Common myeloid progenitor, CD34-positive (primary cell): ENCODE measurements at regions not wholly inside any gene's neighbourhood (a gene's known extent, or its start where the extent isn't known, plus 50 kb on each side); places are given as distances from the start of the nearest gene placed in this dataset.

Experiments
- CTCF ChIA-PET: fragments of 350-600 bp; sonication (Branson Sonifier 250); formaldehyde crosslinking; loops from one replicate; lab custom pipeline; 2021; ENCODE audit warnings: antibody characterized with exemption; lab: Charles Lee
- POLR2A ChIA-PET: fragments of 350-600 bp; sonication (Branson Sonifier 250); formaldehyde crosslinking; loops from one replicate; lab custom pipeline; 2021; ENCODE audit warnings: antibody characterized with exemption; lab: Charles Lee
- DNase-seq, 3 donors: peaks; one replicate each; pipeline versions ENCODE4 v3.0.0 to v3.0.0-alpha.2; 2013
- H3K27ac ChIP-seq, 2 experiments: 1 replicate in 1 of 2; 2 replicates in 1 of 2; pipeline ENCODE4 v1.7.0; 2013; ENCODE audit warnings: inconsistent platforms in 2 of 2, low read length in 2 of 2, mild to moderate bottlenecking in 2 of 2, low read depth in 1 of 2, moderate library complexity in 1 of 2; ENCODE audit not compliant: severe bottlenecking in 2 of 2, insufficient read depth in 1 of 2, poor library complexity in 1 of 2
- H3K27me3 ChIP-seq, 5 experiments: replicated peaks in 2 of 5; 1 replicate in 3 of 5; 2 replicates in 2 of 5; pipeline versions ENCODE4 v1.6.1 to v1.7.0; 2013; ENCODE audit warnings: low read length in 4 of 5, mild to moderate bottlenecking in 2 of 5, moderate library complexity in 2 of 5, inconsistent platforms in 1 of 5; ENCODE audit not compliant: insufficient read depth in 5 of 5, control insufficient read depth in 4 of 5
- H3K36me3 ChIP-seq, 4 experiments: 1 replicate in 2 of 4; 2 replicates in 2 of 4; pipeline versions ENCODE4 v1.6.1 to v1.7.0; 2013; ENCODE audit warnings: low read length in 3 of 4, control low read depth in 1 of 4, mild to moderate bottlenecking in 1 of 4; ENCODE audit not compliant: control insufficient read depth in 4 of 4, insufficient read depth in 4 of 4
- H3K4me1 ChIP-seq, 4 experiments: 1 replicate in 3 of 4; 2 replicates in 1 of 4; pipeline versions ENCODE4 v1.6.1 to v1.7.1; 2013; ENCODE audit warnings: low read length in 3 of 4, mild to moderate bottlenecking in 3 of 4, control low read depth in 1 of 4, inconsistent platforms in 1 of 4, moderate library complexity in 1 of 4; ENCODE audit not compliant: control insufficient read depth in 4 of 4, insufficient read depth in 4 of 4; ENCODE audit errors: control extremely low read depth in 1 of 4
- H3K4me3 ChIP-seq, 7 experiments: 1 replicate in 4 of 7; 2 replicates in 3 of 7; pipeline versions ENCODE4 v1.5.1 to v1.7.0; 2013; ENCODE audit warnings: mild to moderate bottlenecking in 7 of 7, low read length in 6 of 7, moderate library complexity in 6 of 7, inconsistent platforms in 2 of 7, low read depth in 2 of 7, control low read depth in 1 of 7; ENCODE audit not compliant: insufficient read depth in 4 of 7, control insufficient read depth in 1 of 7; ENCODE audit errors: extremely low read depth in 1 of 7
- H3K9me3 ChIP-seq, 5 experiments: 1 replicate in 4 of 5; 2 replicates in 1 of 5; pipeline versions ENCODE4 v1.6.1 to v1.7.1; 2013; ENCODE audit warnings: low read length in 4 of 5, mild to moderate bottlenecking in 2 of 5, inconsistent platforms in 1 of 5, low read depth in 1 of 5, moderate library complexity in 1 of 5; ENCODE audit not compliant: control insufficient read depth in 4 of 5, insufficient read depth in 2 of 5; ENCODE audit errors: control extremely low read depth in 1 of 5
- WGBS: methylation state at CpG from one replicate; pipeline ENCODE4 v1.1.5; 2013; ENCODE audit not compliant: insufficient coverage; 5-methylcytosine and 5-hydroxymethylcytosine counted together

DNA sequence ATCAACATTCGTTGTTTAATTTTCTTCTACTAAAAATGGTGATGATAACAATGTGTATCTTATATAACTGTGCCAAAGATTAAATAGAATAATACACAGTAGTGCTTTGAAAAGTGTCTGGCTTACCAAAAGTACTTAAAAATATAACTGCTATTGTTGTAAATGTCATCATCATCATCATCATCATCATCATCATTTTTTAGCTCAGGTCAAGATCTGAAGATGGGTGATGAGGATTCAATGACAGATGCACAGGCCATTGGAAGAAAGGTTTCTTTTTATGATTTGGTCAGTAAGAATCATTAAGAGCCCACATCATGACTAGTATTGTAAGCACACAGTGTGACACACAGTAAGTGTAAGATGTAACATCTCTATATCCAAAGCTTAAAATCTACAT lies 795.2 kb downstream of the SLC4A3 start:
- POLR2A ChIA-PET: no interaction called here
- WGBS: no CpG with 5 or more reads among the region's 1 CpG
- no peaks in the 10 kb centered on the region for H3K4me1 ChIP-seq
- CTCF ChIA-PET: no interaction called here
- no peak overlapping the region for H3K4me3 ChIP-seq
- peaks cover 0 to 1% (median 0%) of the 10 kb centered on the region in 5 experiments for H3K9me3 ChIP-seq
- no peaks in the 10 kb centered on the region for H3K27me3 ChIP-seq
- DNase-seq: no peak
- H3K27ac ChIP-seq: no peak overlapping the region
- no peaks in the 10 kb centered on the region for H3K36me3 ChIP-seq

- no peak overlapping the region for H3K27ac ChIP-seq
- no peaks in the 10 kb centered on the region for H3K27me3 ChIP-seq
- no peaks in the 10 kb centered on the region for H3K4me1 ChIP-seq
- ChIA-PET CTCF (no interaction called here), POLR2A (no interaction called here)
- H3K9me3 ChIP-seq: peaks cover 0 to 1% (median 0%) of the 10 kb centered on the region in 5 experiments
- no peak for DNase-seq
- no peaks in the 10 kb centered on the region for H3K36me3 ChIP-seq
- WGBS: 85% methylated on average over 2 of the region's 2 CpGs
- H3K4me3 ChIP-seq: no peak overlapping the region
These were observed 797.1 kb downstream of the SLC4A3 start for GRCh38 chr2:220424561-220424960.

DNA sequence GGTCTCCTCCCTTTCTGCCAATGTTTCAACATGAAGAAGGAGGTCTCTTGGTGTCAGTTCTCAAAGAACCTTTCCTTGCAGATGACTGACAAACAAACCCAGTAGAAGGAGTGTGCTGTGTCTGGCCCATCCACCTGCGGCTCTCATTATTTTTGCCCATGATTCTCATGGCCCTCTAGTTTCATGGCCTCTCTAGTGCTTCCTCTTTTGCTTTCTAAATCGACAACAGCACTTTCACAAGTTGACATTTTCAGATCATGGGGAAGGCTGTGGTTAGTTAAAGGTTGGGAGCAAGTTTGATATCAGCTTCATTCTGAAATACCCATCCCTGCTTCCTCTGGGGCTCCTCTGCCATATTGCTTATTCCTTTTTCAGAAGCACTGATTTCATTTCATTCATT lies 805.2 kb downstream of the SLC4A3 start:
- no peaks in the 10 kb centered on the region for H3K4me1 ChIP-seq
- H3K27ac ChIP-seq: no peak overlapping the region
- no peak for DNase-seq
- H3K27me3 ChIP-seq: no peaks in the 10 kb centered on the region
- no peaks in the 10 kb centered on the region for H3K36me3 ChIP-seq
- CTCF ChIA-PET: no interaction called here
- 100% methylated on average over 1 of the region's 2 CpGs for WGBS
- POLR2A ChIA-PET: no interaction called here
- H3K4me3 ChIP-seq: no peak overlapping the region
- H3K9me3 ChIP-seq: no peaks in the 10 kb centered on the region

GRCh38 chr2:220433131-220433530 lies 805.7 kb downstream of the SLC4A3 start:
- Histone ChIP-seq H3K27me3 (no peaks in the 10 kb centered on the region), H3K4me3 (no peak overlapping the region), H3K9me3 (no peaks in the 10 kb centered on the region), H3K27ac (no peak overlapping the region), H3K4me1 (no peaks in the 10 kb centered on the region), H3K36me3 (no peaks in the 10 kb centered on the region)
- DNase-seq: no peak
- POLR2A ChIA-PET: no interaction called here
- CTCF ChIA-PET: no interaction called here
- WGBS: 100% methylated on average over 1 of the region's 3 CpGs

GRCh38 chr2:220434385-220434784 lies 807.0 kb downstream of the SLC4A3 start:
- no peak for DNase-seq
- WGBS: no CpG with 5 or more reads among the region's 2 CpGs
- CTCF ChIA-PET: no interaction called here

DNA sequence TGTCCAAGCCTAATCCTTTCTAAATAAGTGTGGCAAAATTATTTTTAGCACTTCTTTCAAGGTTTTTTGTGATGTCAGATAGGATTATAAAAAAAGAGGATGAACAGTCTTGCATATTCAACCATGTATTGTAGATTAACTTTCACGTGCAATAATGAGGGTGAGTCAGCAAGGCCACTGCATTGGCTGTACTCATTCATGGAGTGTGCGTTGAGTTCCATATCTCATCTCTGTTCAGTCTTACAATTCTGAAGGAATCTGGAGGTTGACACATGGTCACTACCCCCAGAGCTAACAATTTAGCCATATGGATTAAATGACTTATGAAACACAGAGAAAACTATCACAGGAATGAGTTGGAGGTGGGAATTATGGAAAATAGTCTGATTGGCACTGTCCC lies 810.5 kb downstream of the SLC4A3 start:
- H3K27me3 ChIP-seq: no peaks in the 10 kb centered on the region
- no peak for DNase-seq
- ChIA-PET CTCF (no interaction called here), POLR2A (no interaction called here)
- H3K36me3 ChIP-seq: no peaks in the 10 kb centered on the region
- H3K9me3 ChIP-seq: peaks cover 0 to 2% (median 0%) of the 10 kb centered on the region in 5 experiments
- no peak overlapping the region for H3K4me3 ChIP-seq
- WGBS: 100% methylated on average over 2 of the region's 2 CpGs
- no peak overlapping the region for H3K27ac ChIP-seq
- H3K4me1 ChIP-seq: no peaks in the 10 kb centered on the region

More at GRCh38 chr2:220434385-220434784, 807.0 kb downstream of the SLC4A3 start:
- H3K4me1 ChIP-seq: no peaks in the 10 kb centered on the region
- POLR2A ChIA-PET: no interaction called here
- H3K27ac ChIP-seq: no peak overlapping the region
- peaks cover 0 to 2% (median 0%) of the 10 kb centered on the region in 5 experiments for H3K9me3 ChIP-seq
- no peaks in the 10 kb centered on the region for H3K36me3 ChIP-seq
- no peak overlapping the region for H3K4me3 ChIP-seq
- no peaks in the 10 kb centered on the region for H3K27me3 ChIP-seq

- DNase-seq: no peak
- Histone ChIP-seq H3K27ac (no peak overlapping the region), H3K36me3 (no peaks in the 10 kb centered on the region), H3K9me3 (peaks cover 0 to 2% (median 0%) of the 10 kb centered on the region in 5 experiments), H3K4me3 (no peak overlapping the region), H3K4me1 (no peaks in the 10 kb centered on the region), H3K27me3 (no peaks in the 10 kb centered on the region)
- ChIA-PET POLR2A (no interaction called here), CTCF (no interaction called here)
- WGBS: no CpG with 5 or more reads among the region's 2 CpGs
These were observed 813.3 kb downstream of the SLC4A3 start for GRCh38 chr2:220440731-220441130.
